ENCODE measurements at regions not wholly inside any gene's neighbourhood (a gene's known extent, or its start where the extent isn't known, plus 50 kb on each side); places are given as distances from the start of the nearest gene placed in this dataset.

- no peaks in the 10 kb centered on the region for H3K27me3 Mint-ChIP-seq (ENCODE audit: unreplicated experiment)
- DNase-seq (ENCODE audit: extremely low spot score, unreplicated experiment), result no peak
- H3K36me3 Mint-ChIP-seq (ENCODE audit: unreplicated experiment), result no peaks in the 10 kb centered on the region
- no peak for TF ChIP-seq CTCF (IDR thresholded peaks at IDR 0.05)
- H3K4me3 Mint-ChIP-seq (ENCODE audit: unreplicated experiment), result no peak overlapping the region
- H3K9me3 Mint-ChIP-seq (ENCODE audit: unreplicated experiment), result no peaks in the 10 kb centered on the region
- H3K27ac Mint-ChIP-seq (ENCODE audit: unreplicated experiment), result no peak overlapping the region
- H3K4me1 Mint-ChIP-seq (ENCODE audit: unreplicated experiment), result peaks cover 4% of the 10 kb centered on the region
These were observed 396.9 kb upstream of the CADM1 start for GRCh38 chr11:115901069-115901468.

GRCh38 chr11:115900111-115900510 is 395.9 kb upstream of the CADM1 start:
- Mint-ChIP-seq H3K4me1 (ENCODE audit: unreplicated experiment) (no peaks in the 10 kb centered on the region), H3K27me3 (ENCODE audit: unreplicated experiment) (no peaks in the 10 kb centered on the region), H3K36me3 (ENCODE audit: unreplicated experiment) (no peaks in the 10 kb centered on the region), H3K27ac (ENCODE audit: unreplicated experiment) (no peak overlapping the region), H3K9me3 (ENCODE audit: unreplicated experiment) (no peaks in the 10 kb centered on the region), H3K4me3 (ENCODE audit: unreplicated experiment) (no peak overlapping the region)
- no peak for TF ChIP-seq CTCF (IDR thresholded peaks at IDR 0.05)
- no peak for DNase-seq (ENCODE audit: extremely low spot score, unreplicated experiment)

GRCh38 chr11:115897707-115898106 is 393.5 kb upstream of the CADM1 start:
- Mint-ChIP-seq H3K27me3 (ENCODE audit: unreplicated experiment) (no peaks in the 10 kb centered on the region), H3K4me3 (ENCODE audit: unreplicated experiment) (no peak overlapping the region), H3K4me1 (ENCODE audit: unreplicated experiment) (peaks cover 15% of the 10 kb centered on the region), H3K36me3 (ENCODE audit: unreplicated experiment) (no peaks in the 10 kb centered on the region), H3K27ac (ENCODE audit: unreplicated experiment) (no peak overlapping the region), H3K9me3 (ENCODE audit: unreplicated experiment) (no peaks in the 10 kb centered on the region)
- TF ChIP-seq CTCF (IDR thresholded peaks at IDR 0.05), result no peak
- no peak for DNase-seq (ENCODE audit: extremely low spot score, unreplicated experiment)

DNA sequence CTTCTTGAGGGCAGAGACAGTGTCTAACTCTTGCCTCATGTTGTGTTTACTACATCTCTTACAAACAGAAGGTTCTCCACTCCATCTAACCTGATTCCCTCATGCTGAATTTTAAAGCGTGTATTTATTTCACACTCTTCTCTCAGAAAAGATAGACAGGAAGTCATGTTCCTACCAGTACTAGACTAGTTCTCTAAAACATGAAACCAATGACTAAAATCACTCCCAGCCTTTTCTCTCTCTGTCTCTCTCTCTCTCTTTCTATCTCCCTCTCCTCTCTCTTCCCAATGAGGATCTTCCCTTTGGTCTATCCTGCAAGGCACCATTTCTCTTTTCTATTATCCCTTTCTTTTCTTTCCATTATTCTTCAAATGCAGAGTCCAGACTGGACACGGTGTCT is 391.9 kb upstream of the CADM1 start:
- Mint-ChIP-seq H3K27me3 (ENCODE audit: unreplicated experiment) (no peaks in the 10 kb centered on the region), H3K9me3 (ENCODE audit: unreplicated experiment) (no peaks in the 10 kb centered on the region), H3K4me1 (ENCODE audit: unreplicated experiment) (peaks cover 25% of the 10 kb centered on the region), H3K36me3 (ENCODE audit: unreplicated experiment) (no peaks in the 10 kb centered on the region), H3K4me3 (ENCODE audit: unreplicated experiment) (no peak overlapping the region), H3K27ac (ENCODE audit: unreplicated experiment) (no peak overlapping the region)
- DNase-seq (ENCODE audit: extremely low spot score, unreplicated experiment), result no peak
- no peak for TF ChIP-seq CTCF (IDR thresholded peaks at IDR 0.05)

- Mint-ChIP-seq H3K4me1 (ENCODE audit: unreplicated experiment) (peaks cover 25% of the 10 kb centered on the region), H3K36me3 (ENCODE audit: unreplicated experiment) (no peaks in the 10 kb centered on the region)
- no peak for TF ChIP-seq CTCF (IDR thresholded peaks at IDR 0.05)
These were observed 391.4 kb upstream of the CADM1 start for GRCh38 chr11:115895594-115895993.

More at GRCh38 chr11:115895594-115895993, 391.4 kb upstream of the CADM1 start:
- no peak overlapping the region for H3K27ac Mint-ChIP-seq (ENCODE audit: unreplicated experiment)
- no peak for DNase-seq (ENCODE audit: extremely low spot score, unreplicated experiment)
- H3K27me3 Mint-ChIP-seq (ENCODE audit: unreplicated experiment), result no peaks in the 10 kb centered on the region
- H3K9me3 Mint-ChIP-seq (ENCODE audit: unreplicated experiment), result no peaks in the 10 kb centered on the region
- no peak overlapping the region for H3K4me3 Mint-ChIP-seq (ENCODE audit: unreplicated experiment)
